Left lung (tissue), 4 donors: ENCODE measurements at regions not wholly inside any gene's neighbourhood (a gene's known extent, or its start where the extent isn't known, plus 50 kb on each side); places are given as distances from the start of the nearest gene placed in this dataset.

ENCODE experiments used
- ATAC-seq: fragments of 200-7000 bp; cut with Tn5 transposase; one replicate; pipeline ENCODE4 v1.9.1; 2020; ENCODE audit warnings: moderate library complexity
- DNase-seq, 4 donors: peaks; one replicate each; pipeline ENCODE4 v3.0.0-alpha.2; 2013 to 2020
- H3K27ac ChIP-seq, 2 donors: fragments of 200-600 bp; sonication (generic) in 1 of 2; one replicate each; pipeline versions ENCODE4 v1.5.0 to v1.8.0; 2020 to 2021
- H3K27me3 ChIP-seq, 2 donors: fragments of 200-600 bp; sonication (generic) in 1 of 2; one replicate each; pipeline versions ENCODE4 v1.5.0 to v1.8.0; 2020 to 2021
- H3K36me3 ChIP-seq, 2 donors: fragments of 200-600 bp; sonication (generic) in 1 of 2; one replicate each; pipeline versions ENCODE4 v1.5.0 to v1.8.0; 2020 to 2021
- H3K4me1 ChIP-seq, 2 donors: fragments of 200-600 bp; one replicate each; pipeline ENCODE4 v1.8.0; 2021
- H3K4me3 ChIP-seq, 2 donors: fragments of 200-600 bp; sonication (generic) in 1 of 2; one replicate each; pipeline versions ENCODE4 v1.5.0 to v1.8.0; 2020 to 2021; ENCODE audit warnings: mild to moderate bottlenecking in 1 of 2
- H3K9me3 ChIP-seq, 2 donors: fragments of 200-600 bp; sonication (generic) in 1 of 2; one replicate each; pipeline versions ENCODE4 v1.5.0 to v1.8.0; 2020 to 2021
- CTCF ChIP-seq, 2 donors: fragments of 200-600 bp; sonication (generic) in 1 of 2; IDR thresholded peaks; one replicate each; pipeline versions ENCODE4 v1.5.0 to v1.8.0; 2021; ENCODE audit warnings: antibody characterized with exemption in 2 of 2
- intact Hi-C, 2 donors: fragments of 100-400 bp; cut with DNase I; formaldehyde crosslinking; loops; one replicate each; pipeline versions ENCODE4 v1.11.2 to v1.14.2; 2022
- donor health status: DM: no; HTN: yes; CAD: no.
- donor health status: DM: no; HTN: no; CAD: no.

- Histone ChIP-seq H3K27me3 (no peaks in the 10 kb centered on the region), H3K27ac (no peak overlapping the region), H3K4me1 (no peaks in the 10 kb centered on the region), H3K9me3 (peaks cover 0 to 3% of the 10 kb centered on the region in 2 donors), H3K36me3 (no peaks in the 10 kb centered on the region), H3K4me3 (no peak overlapping the region)
- no peak for ATAC-seq
- no peak for DNase-seq
- TF ChIP-seq CTCF (IDR thresholded peaks at IDR 0.05): no peak
- intact Hi-C loops: no loop called here
Observed at GRCh38 chr14:87079416-87079815, 913.6 kb downstream of the GALC start.

- no peaks in the 10 kb centered on the region for H3K27me3 ChIP-seq
- no peak overlapping the region for H3K4me3 ChIP-seq
- no peak for ATAC-seq
- H3K4me1 ChIP-seq: no peaks in the 10 kb centered on the region
- intact Hi-C loops: no loop called here
- no peaks in the 10 kb centered on the region for H3K36me3 ChIP-seq
- peaks cover 0 to 3% of the 10 kb centered on the region in 2 donors for H3K9me3 ChIP-seq
- no peak overlapping the region for H3K27ac ChIP-seq
- no peak for DNase-seq
- TF ChIP-seq CTCF (IDR thresholded peaks at IDR 0.05): no peak
Observed at GRCh38 chr14:87076922-87077321, 916.1 kb downstream of the GALC start.

GRCh38 chr14:87076146-87076545 is 916.8 kb downstream of the GALC start:
- no peak for TF ChIP-seq CTCF (IDR thresholded peaks at IDR 0.05)
- Histone ChIP-seq H3K4me1 (no peaks in the 10 kb centered on the region), H3K9me3 (peaks cover 0 to 3% of the 10 kb centered on the region in 2 donors), H3K4me3 (no peak overlapping the region), H3K27me3 (no peaks in the 10 kb centered on the region), H3K27ac (no peak overlapping the region), H3K36me3 (no peaks in the 10 kb centered on the region)
- intact Hi-C loops: no loop called here
- ATAC-seq (no peak), DNase-seq (no peak)

GRCh38 chr14:87073880-87074570 is 919.0 kb downstream of the GALC start:
- Histone ChIP-seq H3K9me3 (peaks cover 0 to 3% of the 10 kb centered on the region in 2 donors), H3K27ac (no peak overlapping the region), H3K4me1 (no peaks in the 10 kb centered on the region), H3K4me3 (no peak overlapping the region), H3K27me3 (no peaks in the 10 kb centered on the region), H3K36me3 (no peaks in the 10 kb centered on the region)
- DNase-seq (no peak), ATAC-seq (no peak)
- no peak for TF ChIP-seq CTCF (IDR thresholded peaks at IDR 0.05)
- intact Hi-C loops: no loop called here

GRCh38 chr14:87067591-87067990 is 925.4 kb downstream of the GALC start:
- no peak overlapping the region for H3K27ac ChIP-seq
- DNase-seq (no peak), ATAC-seq (no peak)
- H3K36me3 ChIP-seq: no peaks in the 10 kb centered on the region
- no peaks in the 10 kb centered on the region for H3K4me1 ChIP-seq
- no peaks in the 10 kb centered on the region for H3K9me3 ChIP-seq
- intact Hi-C loops: no loop called here
- no peaks in the 10 kb centered on the region for H3K27me3 ChIP-seq
- TF ChIP-seq CTCF (IDR thresholded peaks at IDR 0.05): no peak
- no peak overlapping the region for H3K4me3 ChIP-seq
